Fibroblast of lung (primary cell): ENCODE measurements at regions not wholly inside any gene's neighbourhood (a gene's known extent, or its start where the extent isn't known, plus 50 kb on each side); places are given as distances from the start of the nearest gene placed in this dataset.

Source experiments
- DNase-seq, 2 donors: peaks; one replicate each; pipeline versions ENCODE4 v3.0.0 to v3.0.0-alpha.2; 2010; ENCODE audit warnings: low read depth in 2 of 2
- H2AFZ ChIP-seq: 2 replicates; pipeline ENCODE4 v1.5.1; 2012; ENCODE audit warnings: low read length, control low read depth, inconsistent platforms
- H3K27ac ChIP-seq: 2 replicates; pipeline ENCODE4 v1.5.1; 2011; ENCODE audit warnings: low read length, control low read depth; ENCODE audit not compliant: insufficient read depth
- H3K27me3 ChIP-seq: 2 replicates; pipeline ENCODE4 v1.5.1; 2011; ENCODE audit warnings: mild to moderate bottlenecking, low read length; ENCODE audit not compliant: control insufficient read depth, insufficient read depth
- H3K36me3 ChIP-seq: 2 replicates; pipeline ENCODE4 v1.5.1; 2011; ENCODE audit warnings: low read length; ENCODE audit not compliant: control insufficient read depth, insufficient read depth
- H3K4me1 ChIP-seq: 2 replicates; pipeline ENCODE4 v1.5.1; 2011; ENCODE audit warnings: low read length; ENCODE audit not compliant: control insufficient read depth, insufficient read depth; ENCODE audit errors: extremely low read depth
- H3K4me2 ChIP-seq: 2 replicates; pipeline ENCODE4 v1.5.1; 2011; ENCODE audit warnings: low read length, control low read depth; ENCODE audit not compliant: insufficient read depth; ENCODE audit errors: extremely low read depth
- H3K4me3 ChIP-seq, 4 experiments: fragments of 200-600 bp in 1 of 4; sonication (generic) in 1 of 4; replicated peaks in 1 of 4; 2 replicates each; pipeline ENCODE4 v1.5.1; 2011 to 2016; ENCODE audit warnings: low read length in 4 of 4, low read depth in 3 of 4, mild to moderate bottlenecking in 3 of 4, control low read depth in 2 of 4, inconsistent platforms in 1 of 4, mixed read lengths in 1 of 4; ENCODE audit not compliant: insufficient read depth in 1 of 4; ENCODE audit errors: control extremely low read depth in 1 of 4
- H3K79me2 ChIP-seq: 2 replicates; pipeline ENCODE4 v1.5.1; 2012; ENCODE audit warnings: mild to moderate bottlenecking, low read length, inconsistent platforms; ENCODE audit not compliant: control insufficient read depth, insufficient read depth
- H3K9ac ChIP-seq: 2 replicates; pipeline ENCODE4 v1.5.1; 2011; ENCODE audit warnings: mild to moderate bottlenecking, low read length, control low read depth; ENCODE audit not compliant: insufficient read depth
- H3K9me3 ChIP-seq: 2 replicates; pipeline ENCODE4 v1.5.1; 2012; ENCODE audit warnings: low read depth, low read length; ENCODE audit not compliant: control insufficient read depth, insufficient read depth
- H4K20me1 ChIP-seq: 2 replicates; pipeline ENCODE4 v1.5.1; 2011; ENCODE audit warnings: low read length; ENCODE audit not compliant: control insufficient read depth, insufficient read depth; ENCODE audit errors: extremely low read depth
- EZH2 ChIP-seq: IDR thresholded peaks from 2 replicates; pipeline ENCODE4 v1.5.1; 2012; ENCODE audit warnings: low read length, control low read depth, mild to moderate bottlenecking; ENCODE audit errors: missing control alignments
- TF ChIP-seq, protein P1 (sequence below), 2 donors: IDR thresholded peaks in 1 of 2; conservative IDR thresholded peaks in 1 of 2; 1 replicate in 1 of 2; 2 replicates in 1 of 2; pipeline ENCODE4 v1.5.1; 2011 to 2012; ENCODE audit warnings: low read length in 2 of 2, control low read depth in 1 of 2, inconsistent platforms in 1 of 2, low read depth in 1 of 2, mild to moderate bottlenecking in 1 of 2

DNA sequence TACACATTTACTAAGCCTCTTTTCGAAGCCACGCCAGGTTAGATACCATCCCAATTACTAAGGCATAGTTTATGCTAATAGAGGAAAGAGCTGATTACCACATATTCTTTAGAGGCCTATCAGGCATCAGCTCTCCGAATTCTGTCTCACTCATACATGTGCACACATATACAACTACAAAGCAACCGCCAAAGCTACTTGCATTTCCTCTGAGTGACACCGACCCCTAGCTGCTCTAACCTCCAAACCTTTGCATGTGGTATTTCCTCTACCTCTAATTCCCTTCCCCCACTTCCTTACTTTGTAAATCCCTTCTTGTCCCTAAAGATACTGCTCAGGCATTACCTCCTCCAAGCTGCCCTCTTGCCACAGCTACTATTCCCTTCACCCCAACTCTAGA lies 107.2 kb downstream of the DUSP6 start:
- DNase-seq: peak; percentile 25 to 73
- Histone ChIP-seq H2AFZ (no peak overlapping the region), H3K27me3 (no peaks in the 10 kb centered on the region), H3K36me3 (no peaks in the 10 kb centered on the region), H3K27ac (no peak overlapping the region), H4K20me1 (no peaks in the 10 kb centered on the region), H3K9ac (no peak overlapping the region), H3K4me2 (no peak overlapping the region), H3K4me1 (peaks cover 6% of the 10 kb centered on the region), H3K9me3 (no peaks in the 10 kb centered on the region), H3K4me3 (no peak overlapping the region), H3K79me2 (no peaks in the 10 kb centered on the region)
- no peak for TF ChIP-seq EZH2
- TF ChIP-seq, protein P1, sequence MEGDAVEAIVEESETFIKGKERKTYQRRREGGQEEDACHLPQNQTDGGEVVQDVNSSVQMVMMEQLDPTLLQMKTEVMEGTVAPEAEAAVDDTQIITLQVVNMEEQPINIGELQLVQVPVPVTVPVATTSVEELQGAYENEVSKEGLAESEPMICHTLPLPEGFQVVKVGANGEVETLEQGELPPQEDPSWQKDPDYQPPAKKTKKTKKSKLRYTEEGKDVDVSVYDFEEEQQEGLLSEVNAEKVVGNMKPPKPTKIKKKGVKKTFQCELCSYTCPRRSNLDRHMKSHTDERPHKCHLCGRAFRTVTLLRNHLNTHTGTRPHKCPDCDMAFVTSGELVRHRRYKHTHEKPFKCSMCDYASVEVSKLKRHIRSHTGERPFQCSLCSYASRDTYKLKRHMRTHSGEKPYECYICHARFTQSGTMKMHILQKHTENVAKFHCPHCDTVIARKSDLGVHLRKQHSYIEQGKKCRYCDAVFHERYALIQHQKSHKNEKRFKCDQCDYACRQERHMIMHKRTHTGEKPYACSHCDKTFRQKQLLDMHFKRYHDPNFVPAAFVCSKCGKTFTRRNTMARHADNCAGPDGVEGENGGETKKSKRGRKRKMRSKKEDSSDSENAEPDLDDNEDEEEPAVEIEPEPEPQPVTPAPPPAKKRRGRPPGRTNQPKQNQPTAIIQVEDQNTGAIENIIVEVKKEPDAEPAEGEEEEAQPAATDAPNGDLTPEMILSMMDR (conservative IDR thresholded peaks at IDR 0.05 in 1 of 2, IDR thresholded peaks at IDR 0.05 in 1 of 2; ENCODE audit: low read depth in 1 of 2, low read length in 2 of 2): no peak

DNA sequence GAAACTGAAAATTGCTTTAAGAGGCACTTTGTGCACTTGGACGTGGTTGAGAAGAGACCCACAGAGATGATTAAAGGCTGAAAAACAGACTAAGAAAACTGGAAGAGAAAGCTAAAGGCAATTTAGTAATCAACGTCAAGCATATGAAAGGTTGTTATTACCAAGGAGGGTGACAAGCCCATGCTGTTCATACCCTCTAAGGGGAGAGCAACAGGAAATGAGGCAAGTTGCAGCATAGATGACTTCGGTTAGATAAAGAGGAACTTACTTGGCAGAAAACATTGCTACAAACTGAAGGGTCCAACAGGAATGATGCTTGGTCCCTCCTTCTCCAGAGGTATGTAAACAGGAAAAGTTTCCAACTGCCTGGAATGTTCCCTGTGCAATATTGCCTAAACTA lies 107.8 kb downstream of the DUSP6 start:
- H3K4me1 ChIP-seq: peaks cover 6% of the 10 kb centered on the region
- no peaks in the 10 kb centered on the region for H3K27me3 ChIP-seq
- H3K79me2 ChIP-seq: no peaks in the 10 kb centered on the region
- H4K20me1 ChIP-seq: no peaks in the 10 kb centered on the region
- H3K9me3 ChIP-seq: no peaks in the 10 kb centered on the region
- H3K4me2 ChIP-seq: peak overlapping the region; percentile 52
- H2AFZ ChIP-seq: peak overlapping the region; percentile 64
- TF ChIP-seq EZH2: no peak
- TF ChIP-seq, protein P1 (conservative IDR thresholded peaks at IDR 0.05 in 1 of 2, IDR thresholded peaks at IDR 0.05 in 1 of 2; ENCODE audit: low read depth in 1 of 2, low read length in 2 of 2): no peak
- H3K9ac ChIP-seq: no peak overlapping the region
- no peak overlapping the region for H3K4me3 ChIP-seq
- DNase-seq: peak; percentile 48 to 61
- H3K36me3 ChIP-seq: no peaks in the 10 kb centered on the region
- no peak overlapping the region for H3K27ac ChIP-seq

DNA sequence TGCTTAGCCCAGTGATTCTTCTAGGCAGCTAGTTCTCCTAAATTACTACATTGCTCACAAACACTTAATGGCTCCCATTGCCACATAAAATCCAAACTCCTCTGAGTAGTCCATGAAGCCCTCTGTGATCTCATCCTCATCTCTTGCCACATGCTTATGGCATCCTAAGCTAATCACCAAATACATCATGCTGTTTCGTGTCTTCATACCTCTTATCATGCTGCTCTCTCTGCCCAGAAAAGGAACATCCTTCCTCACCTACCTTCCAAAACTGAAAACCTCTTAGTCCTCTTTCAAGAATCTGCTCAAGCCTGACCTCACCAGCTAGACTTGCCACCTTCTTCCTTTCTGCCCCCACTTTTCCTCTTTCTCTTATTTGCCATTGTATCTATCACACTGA lies 108.5 kb downstream of the DUSP6 start:
- Histone ChIP-seq H3K9me3 (no peaks in the 10 kb centered on the region), H3K4me2 (no peak overlapping the region), H3K9ac (no peak overlapping the region), H4K20me1 (no peaks in the 10 kb centered on the region), H3K4me1 (peaks cover 6% of the 10 kb centered on the region), H3K27me3 (no peaks in the 10 kb centered on the region), H3K36me3 (no peaks in the 10 kb centered on the region), H3K4me3 (no peak overlapping the region), H2AFZ (no peak overlapping the region), H3K27ac (no peak overlapping the region), H3K79me2 (no peaks in the 10 kb centered on the region)
- no peak for DNase-seq
- TF ChIP-seq, protein P1 (conservative IDR thresholded peaks at IDR 0.05 in 1 of 2, IDR thresholded peaks at IDR 0.05 in 1 of 2; ENCODE audit: low read depth in 1 of 2, low read length in 2 of 2): no peak
- no peak for TF ChIP-seq EZH2
